ENCODE measurements at regions not wholly inside any gene's neighbourhood (a gene's known extent, or its start where the extent isn't known, plus 50 kb on each side); places are given as distances from the start of the nearest gene placed in this dataset.

DNA sequence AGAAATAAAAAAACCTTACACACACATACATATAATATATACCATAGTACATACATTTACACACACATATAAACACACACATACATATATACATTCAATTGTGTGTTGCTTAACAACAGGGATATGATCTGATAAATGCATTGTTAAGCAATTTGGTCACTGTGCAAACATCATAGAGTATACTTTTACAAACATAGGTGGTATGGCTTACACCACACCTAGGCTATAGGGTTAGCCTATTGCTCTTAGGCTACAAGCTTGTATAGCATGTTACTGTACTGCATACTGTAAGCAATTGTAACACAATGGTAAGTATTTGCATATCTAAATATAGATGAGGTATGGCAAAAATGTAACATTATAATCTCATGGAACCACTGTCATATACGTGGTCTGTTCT, 156.8 kb upstream of the ERBB4 start:
- Histone ChIP-seq H3K4me3 (no peak overlapping the region), H3K9me3 (no peaks in the 10 kb centered on the region), H3K36me3 (no peaks in the 10 kb centered on the region), H3K27ac (no peak overlapping the region), H3K4me1 (no peaks in the 10 kb centered on the region), H3K27me3 (no peaks in the 10 kb centered on the region)
- ATAC-seq (no peak), DNase-seq (no peak)
- WGBS, 4 donors = 63 to 75% (median 69%) methylated on average over 1 of the region's 1 CpG
- intact Hi-C loops (cut with DNase I) = no loop called here
- TF ChIP-seq, protein P1, sequence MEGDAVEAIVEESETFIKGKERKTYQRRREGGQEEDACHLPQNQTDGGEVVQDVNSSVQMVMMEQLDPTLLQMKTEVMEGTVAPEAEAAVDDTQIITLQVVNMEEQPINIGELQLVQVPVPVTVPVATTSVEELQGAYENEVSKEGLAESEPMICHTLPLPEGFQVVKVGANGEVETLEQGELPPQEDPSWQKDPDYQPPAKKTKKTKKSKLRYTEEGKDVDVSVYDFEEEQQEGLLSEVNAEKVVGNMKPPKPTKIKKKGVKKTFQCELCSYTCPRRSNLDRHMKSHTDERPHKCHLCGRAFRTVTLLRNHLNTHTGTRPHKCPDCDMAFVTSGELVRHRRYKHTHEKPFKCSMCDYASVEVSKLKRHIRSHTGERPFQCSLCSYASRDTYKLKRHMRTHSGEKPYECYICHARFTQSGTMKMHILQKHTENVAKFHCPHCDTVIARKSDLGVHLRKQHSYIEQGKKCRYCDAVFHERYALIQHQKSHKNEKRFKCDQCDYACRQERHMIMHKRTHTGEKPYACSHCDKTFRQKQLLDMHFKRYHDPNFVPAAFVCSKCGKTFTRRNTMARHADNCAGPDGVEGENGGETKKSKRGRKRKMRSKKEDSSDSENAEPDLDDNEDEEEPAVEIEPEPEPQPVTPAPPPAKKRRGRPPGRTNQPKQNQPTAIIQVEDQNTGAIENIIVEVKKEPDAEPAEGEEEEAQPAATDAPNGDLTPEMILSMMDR (IDR thresholded peaks at IDR 0.05) = no peak

DNA sequence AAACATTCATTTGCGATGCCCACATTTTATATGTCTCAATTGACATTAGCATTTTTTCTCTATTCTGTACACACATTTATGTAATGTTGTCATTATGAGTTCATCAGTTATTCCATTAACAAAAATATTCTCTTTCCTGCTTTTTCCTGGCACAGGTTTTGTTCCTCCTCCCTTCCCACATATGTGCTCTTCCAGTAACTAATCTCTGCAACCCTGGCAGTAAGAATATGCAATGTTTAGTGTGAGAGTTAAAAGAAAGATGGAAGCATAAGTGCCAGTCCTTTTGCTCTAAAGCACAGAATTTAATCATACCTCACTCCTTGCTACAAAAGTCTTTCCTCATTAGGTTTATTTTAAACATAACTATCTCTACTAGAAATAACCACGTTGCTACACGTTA, 155.8 kb upstream of the ERBB4 start:
- Histone ChIP-seq H3K36me3 (no peaks in the 10 kb centered on the region), H3K9me3 (no peaks in the 10 kb centered on the region), H3K4me1 (no peaks in the 10 kb centered on the region), H3K4me3 (no peak overlapping the region), H3K27me3 (no peaks in the 10 kb centered on the region), H3K27ac (no peak overlapping the region)
- 49 to 59% (median 54%) methylated on average over 3 of the region's 3 CpGs for WGBS, 4 donors
- DNase-seq (no peak), ATAC-seq (no peak)
- intact Hi-C loops (cut with DNase I) = no loop called here
- TF ChIP-seq, protein P1 (IDR thresholded peaks at IDR 0.05) = no peak
- TF ChIP-seq POLR2A (IDR thresholded peaks at IDR 0.05) = no peak

DNA sequence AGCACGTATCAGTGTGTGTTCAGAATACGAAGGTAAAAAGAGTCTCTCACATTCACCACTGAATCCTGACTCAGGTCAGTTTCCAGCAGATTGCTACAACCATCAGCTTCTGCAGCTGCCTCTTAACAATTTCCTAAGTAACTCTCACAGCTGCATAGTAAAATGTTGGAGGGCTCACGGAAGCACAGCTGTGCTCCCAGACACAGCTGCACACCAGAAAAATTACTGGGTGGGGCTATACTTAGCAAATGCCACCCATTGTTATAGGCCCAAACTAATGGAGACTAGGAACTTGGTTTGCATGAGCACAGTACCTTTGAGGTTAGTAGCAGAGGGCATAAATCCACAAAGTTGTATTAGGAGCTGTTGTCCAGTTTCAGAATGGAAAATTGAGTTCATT, 153.9 kb upstream of the ERBB4 start:
- Histone ChIP-seq H3K4me3 (no peak overlapping the region), H3K27ac (no peak overlapping the region), H3K9me3 (no peaks in the 10 kb centered on the region), H3K36me3 (no peaks in the 10 kb centered on the region), H3K27me3 (no peaks in the 10 kb centered on the region), H3K4me1 (no peaks in the 10 kb centered on the region)
- intact Hi-C loops (cut with DNase I) = no loop called here
- 55 to 77% (median 71%) methylated on average over 3 of the region's 3 CpGs for WGBS, 4 donors
- DNase-seq (no peak), ATAC-seq (peak; percentile 37 to 58 (median 56))
- TF ChIP-seq POLR2A (IDR thresholded peaks at IDR 0.05) = no peak
- TF ChIP-seq, protein P1 (IDR thresholded peaks at IDR 0.05) = no peak

DNA sequence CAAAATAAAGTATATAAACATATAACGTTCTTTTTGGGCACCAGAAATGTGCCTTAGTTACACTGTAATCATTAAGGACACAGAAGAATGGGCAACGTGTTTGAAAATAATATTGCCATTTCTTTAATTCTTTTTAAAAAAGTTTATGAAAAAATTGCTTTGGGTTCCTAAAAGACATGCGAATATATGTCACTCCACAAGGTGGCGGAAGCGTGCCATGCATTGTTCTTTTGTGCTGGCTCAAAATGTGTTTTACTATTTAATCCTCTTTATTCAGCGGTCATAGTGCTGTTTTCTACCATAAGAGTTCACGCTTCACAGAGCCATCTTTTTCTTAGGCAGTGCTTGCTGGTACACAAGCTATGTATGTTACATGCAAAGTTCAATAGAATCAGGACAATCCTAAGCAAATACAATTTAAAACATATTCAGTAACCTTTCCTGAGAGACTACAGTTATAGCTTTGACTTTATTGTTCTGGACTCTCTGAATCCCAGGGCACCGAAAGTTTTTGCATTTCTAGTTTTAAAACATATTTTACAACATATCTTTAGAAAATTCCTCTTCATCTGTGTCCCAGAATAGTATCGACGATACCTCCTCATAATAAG, 147.8 kb upstream of the ERBB4 start:
- no peak for ATAC-seq
- Histone ChIP-seq H3K36me3 (no peaks in the 10 kb centered on the region), H3K27ac (no peak overlapping the region), H3K27me3 (no peaks in the 10 kb centered on the region), H3K4me3 (no peak overlapping the region), H3K9me3 (no peaks in the 10 kb centered on the region), H3K4me1 (no peaks in the 10 kb centered on the region)
- intact Hi-C loops (cut with DNase I) = loop anchor here (1.0 to 10.0 kb wide), 9 partner anchors 91 to 558 kb away; partner anchors contain the start of gene IKZF2 (in 6 of the 10)
- no peak for TF ChIP-seq POLR2A (IDR thresholded peaks at IDR 0.05)
- TF ChIP-seq, protein P1 (IDR thresholded peaks at IDR 0.05) = peak; percentile 72 to 93 (median 84)
- DNase-seq = peak in 4 of 5 donors; percentile 12 to 38 (median 30)
- 23 to 28% (median 25%) methylated on average over 10 of the region's 10 CpGs for WGBS, 4 donors
